ENCODE measurements at regions not wholly inside any gene's neighbourhood (a gene's known extent, or its start where the extent isn't known, plus 50 kb on each side); places are given as distances from the start of the nearest gene placed in this dataset.

GRCh38 chr6:140827593-140827992, 1305.1 kb upstream of the GJE1 start:
- TF ChIP-seq, protein P1, sequence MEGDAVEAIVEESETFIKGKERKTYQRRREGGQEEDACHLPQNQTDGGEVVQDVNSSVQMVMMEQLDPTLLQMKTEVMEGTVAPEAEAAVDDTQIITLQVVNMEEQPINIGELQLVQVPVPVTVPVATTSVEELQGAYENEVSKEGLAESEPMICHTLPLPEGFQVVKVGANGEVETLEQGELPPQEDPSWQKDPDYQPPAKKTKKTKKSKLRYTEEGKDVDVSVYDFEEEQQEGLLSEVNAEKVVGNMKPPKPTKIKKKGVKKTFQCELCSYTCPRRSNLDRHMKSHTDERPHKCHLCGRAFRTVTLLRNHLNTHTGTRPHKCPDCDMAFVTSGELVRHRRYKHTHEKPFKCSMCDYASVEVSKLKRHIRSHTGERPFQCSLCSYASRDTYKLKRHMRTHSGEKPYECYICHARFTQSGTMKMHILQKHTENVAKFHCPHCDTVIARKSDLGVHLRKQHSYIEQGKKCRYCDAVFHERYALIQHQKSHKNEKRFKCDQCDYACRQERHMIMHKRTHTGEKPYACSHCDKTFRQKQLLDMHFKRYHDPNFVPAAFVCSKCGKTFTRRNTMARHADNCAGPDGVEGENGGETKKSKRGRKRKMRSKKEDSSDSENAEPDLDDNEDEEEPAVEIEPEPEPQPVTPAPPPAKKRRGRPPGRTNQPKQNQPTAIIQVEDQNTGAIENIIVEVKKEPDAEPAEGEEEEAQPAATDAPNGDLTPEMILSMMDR (IDR thresholded peaks at IDR 0.05 in 4 of 5, conservative IDR thresholded peaks at IDR 0.05 in 1 of 5): no peak
- no peak for TF ChIP-seq POLR2A (IDR thresholded peaks at IDR 0.05)
